Astrocyte of the cerebellum (primary cell): ENCODE measurements at regions not wholly inside any gene's neighbourhood (a gene's known extent, or its start where the extent isn't known, plus 50 kb on each side); places are given as distances from the start of the nearest gene placed in this dataset.

Experiments
- DNase-seq: peaks from one replicate; pipeline ENCODE4 v3.0.0-alpha.2; 2011; ENCODE audit warnings: low read depth
- H3K4me3 ChIP-seq: 2 replicates; pipeline ENCODE4 v1.5.1; 2011; ENCODE audit warnings: mild to moderate bottlenecking, low read depth, low read length, moderate library complexity
- in situ Hi-C: cut with HindIII; loops from 2 replicates; pipeline ENCODE4 v1.10.0; 2017; ENCODE audit warnings: low sequenced_read_pairs
- TF ChIP-seq, protein P1 (sequence below): IDR thresholded peaks from 2 replicates; pipeline ENCODE4 v1.5.1; 2012; ENCODE audit warnings: low read length, low read depth, moderate library complexity, mild to moderate bottlenecking; ENCODE audit errors: missing control alignments

DNA sequence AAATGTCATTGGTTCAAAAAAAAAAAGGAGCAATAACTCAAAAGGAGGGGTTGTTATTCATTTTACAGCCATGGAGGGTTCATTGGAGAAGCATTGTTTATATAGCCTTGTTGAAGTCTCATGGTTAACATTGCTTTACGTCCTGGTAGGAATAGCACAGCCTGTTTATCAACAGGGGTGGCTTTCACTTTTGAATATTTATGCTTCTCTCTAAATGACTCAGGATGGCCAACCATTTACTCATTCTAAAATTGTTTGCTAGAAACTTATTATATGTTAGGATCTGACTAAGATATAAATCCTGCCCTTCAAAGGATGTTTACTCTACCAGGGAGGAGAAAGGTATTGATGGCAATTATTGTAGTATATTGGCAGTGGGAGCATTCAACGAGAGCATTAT lies 534.1 kb upstream of the GALNTL6 start:
- no peak for DNase-seq
- in situ Hi-C loops: no loop called here
- TF ChIP-seq, protein P1, sequence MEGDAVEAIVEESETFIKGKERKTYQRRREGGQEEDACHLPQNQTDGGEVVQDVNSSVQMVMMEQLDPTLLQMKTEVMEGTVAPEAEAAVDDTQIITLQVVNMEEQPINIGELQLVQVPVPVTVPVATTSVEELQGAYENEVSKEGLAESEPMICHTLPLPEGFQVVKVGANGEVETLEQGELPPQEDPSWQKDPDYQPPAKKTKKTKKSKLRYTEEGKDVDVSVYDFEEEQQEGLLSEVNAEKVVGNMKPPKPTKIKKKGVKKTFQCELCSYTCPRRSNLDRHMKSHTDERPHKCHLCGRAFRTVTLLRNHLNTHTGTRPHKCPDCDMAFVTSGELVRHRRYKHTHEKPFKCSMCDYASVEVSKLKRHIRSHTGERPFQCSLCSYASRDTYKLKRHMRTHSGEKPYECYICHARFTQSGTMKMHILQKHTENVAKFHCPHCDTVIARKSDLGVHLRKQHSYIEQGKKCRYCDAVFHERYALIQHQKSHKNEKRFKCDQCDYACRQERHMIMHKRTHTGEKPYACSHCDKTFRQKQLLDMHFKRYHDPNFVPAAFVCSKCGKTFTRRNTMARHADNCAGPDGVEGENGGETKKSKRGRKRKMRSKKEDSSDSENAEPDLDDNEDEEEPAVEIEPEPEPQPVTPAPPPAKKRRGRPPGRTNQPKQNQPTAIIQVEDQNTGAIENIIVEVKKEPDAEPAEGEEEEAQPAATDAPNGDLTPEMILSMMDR: no peak
- H3K4me3 ChIP-seq: no peak overlapping the region

DNA sequence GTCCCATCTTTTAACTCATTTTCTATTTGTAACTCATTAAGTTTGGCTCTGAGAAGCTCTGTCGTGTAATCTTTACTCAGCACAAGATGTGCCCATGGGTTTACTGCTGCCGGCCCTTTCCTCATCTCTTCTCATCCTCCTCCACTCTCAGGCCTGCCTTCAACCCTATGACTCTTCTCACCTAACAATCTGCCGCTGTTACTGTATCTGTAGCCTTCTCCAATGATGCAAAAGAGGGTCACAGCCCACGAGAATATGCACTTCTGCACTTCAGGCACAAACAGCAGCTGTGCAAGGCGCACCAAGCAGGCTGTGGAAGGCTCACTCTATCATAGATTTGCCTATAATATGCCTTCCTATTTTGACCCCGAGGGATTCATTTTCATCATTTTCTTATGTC lies 546.5 kb upstream of the GALNTL6 start:
- TF ChIP-seq, protein P1: no peak
- in situ Hi-C loops: no loop called here
- no peak overlapping the region for H3K4me3 ChIP-seq
- DNase-seq: no peak

DNA sequence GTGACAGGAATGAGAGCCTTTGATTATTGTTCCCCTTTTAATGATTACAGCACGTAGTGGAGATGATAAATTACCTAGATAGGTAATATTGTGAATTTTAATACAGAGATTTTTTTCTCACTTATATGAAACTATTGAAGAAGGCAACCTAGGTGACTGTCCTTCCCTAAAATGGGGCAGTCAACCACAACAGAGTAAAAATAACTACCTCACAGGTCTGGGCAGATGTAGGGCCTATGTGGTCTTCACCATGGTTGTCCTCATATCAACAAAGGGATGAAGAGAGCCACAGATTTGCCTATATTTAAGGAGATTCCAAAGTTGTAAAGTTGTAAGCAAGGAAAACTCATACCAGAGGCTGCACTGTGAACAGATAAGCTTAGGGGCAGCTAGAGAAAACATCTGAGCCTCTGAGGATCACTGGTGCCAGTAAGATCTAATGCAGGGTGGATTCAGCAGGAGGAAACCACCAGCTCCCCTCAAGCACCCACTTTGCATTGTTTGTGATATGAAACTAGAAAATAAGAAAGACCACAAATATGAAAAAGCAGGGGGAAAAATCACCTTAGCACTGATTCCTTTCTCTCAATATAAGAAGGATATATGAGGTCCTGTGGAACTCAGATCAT lies 547.9 kb upstream of the GALNTL6 start:
- TF ChIP-seq, protein P1: no peak
- H3K4me3 ChIP-seq: no peak overlapping the region
- in situ Hi-C loops: no loop called here
- DNase-seq: no peak

DNA sequence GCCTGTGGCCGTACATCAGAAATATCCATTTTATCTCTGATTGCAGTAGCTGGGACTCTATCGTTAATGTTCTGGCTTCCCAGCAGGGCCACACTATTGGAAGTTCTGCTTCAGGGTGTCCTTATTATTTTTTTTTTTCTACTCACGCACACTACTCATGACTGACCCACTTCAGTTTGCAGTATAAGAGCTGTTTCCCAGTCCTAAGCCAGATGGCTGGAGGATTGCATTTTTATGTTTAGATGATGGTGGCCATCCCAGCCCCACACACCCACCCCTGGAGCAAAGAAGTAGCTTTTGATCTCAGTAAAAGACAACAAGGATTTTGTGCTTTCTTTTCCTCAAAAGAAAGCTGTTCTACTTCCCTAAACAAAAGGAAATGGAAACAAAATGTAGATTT lies 557.0 kb upstream of the GALNTL6 start:
- TF ChIP-seq, protein P1: no peak
- H3K4me3 ChIP-seq: no peak overlapping the region
- in situ Hi-C loops: no loop called here
- no peak for DNase-seq

DNA sequence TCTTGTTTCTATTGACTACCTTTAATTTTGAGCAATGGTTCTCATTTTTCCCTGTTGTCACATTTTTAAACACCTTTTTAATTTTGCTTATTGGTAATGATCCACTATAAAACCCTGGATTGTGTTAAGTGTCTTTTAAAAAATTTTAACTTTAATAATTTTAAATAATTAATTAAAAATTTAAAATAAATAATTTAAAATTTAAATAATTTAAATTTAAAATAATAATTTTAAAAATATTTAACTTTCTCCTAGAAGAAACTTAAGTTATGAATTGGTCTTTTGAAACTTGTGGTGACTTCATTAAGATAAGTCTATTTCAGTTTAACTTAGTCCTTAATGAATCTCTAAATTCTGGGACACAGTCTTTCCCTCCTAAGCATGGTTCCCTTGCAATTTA lies 566.3 kb upstream of the GALNTL6 start:
- H3K4me3 ChIP-seq: no peak overlapping the region
- DNase-seq: no peak
- in situ Hi-C loops: no loop called here
- TF ChIP-seq, protein P1: no peak

DNA sequence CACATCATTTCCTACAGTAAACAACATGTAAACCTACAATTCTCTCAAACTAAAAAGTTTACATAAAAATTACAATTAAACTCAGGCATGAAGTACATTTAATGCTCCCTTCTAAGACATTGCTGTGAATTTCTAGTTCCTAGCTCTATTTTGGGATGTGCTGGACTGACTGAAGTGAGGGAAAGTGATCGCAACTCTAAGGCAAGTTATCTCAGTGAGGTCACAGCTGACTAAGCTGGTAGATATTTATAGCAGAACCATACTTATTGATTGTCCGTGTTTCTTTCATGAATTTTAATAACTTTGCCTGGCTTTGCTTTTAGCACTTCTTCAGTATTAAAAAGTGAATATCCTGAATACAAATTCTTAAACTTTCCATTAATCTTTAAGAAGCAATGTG lies 570.4 kb upstream of the GALNTL6 start:
- TF ChIP-seq, protein P1: no peak
- no peak overlapping the region for H3K4me3 ChIP-seq
- in situ Hi-C loops: no loop called here
- DNase-seq: no peak
